ENCODE measurements at regions not wholly inside any gene's neighbourhood (a gene's known extent, or its start where the extent isn't known, plus 50 kb on each side); places are given as distances from the start of the nearest gene placed in this dataset.
"Not testable (repeated sequence)": the region's sequence is repeated elsewhere in the genome, so short reads cannot be mapped to it uniquely, and the experiment has no call there.

DNA sequence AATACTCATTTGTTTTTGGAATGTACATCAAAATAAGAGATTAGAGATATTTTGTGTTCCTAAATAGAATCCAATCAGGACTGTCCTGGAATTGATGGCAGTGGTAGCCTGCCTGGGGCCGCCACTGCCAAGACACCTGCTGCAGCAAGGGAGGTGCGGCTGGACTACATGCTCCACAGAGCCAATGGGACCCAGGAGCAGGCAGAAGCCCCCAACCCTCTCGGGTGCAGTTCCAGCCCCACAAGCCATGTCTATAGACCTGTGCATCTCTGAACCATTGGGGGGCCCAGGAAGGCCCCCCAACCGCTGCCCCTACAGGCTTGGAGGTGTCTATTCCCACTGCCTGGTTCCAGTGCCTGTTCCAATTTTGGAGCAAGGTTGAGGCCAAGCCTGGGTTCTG, 1524.3 kb downstream of the PCDH18 start:
- H3K9me3 Mint-ChIP-seq: peaks cover 5% of the 10 kb centered on the region
- H3K4me1 Mint-ChIP-seq: no peaks in the 10 kb centered on the region
- DNase-seq (ENCODE audit: low spot score in 2 of 2) (no peak), ATAC-seq (no peak)
- H3K36me3 Mint-ChIP-seq: no peaks in the 10 kb centered on the region
- H3K27ac Mint-ChIP-seq: no peak overlapping the region
- H3K4me3 Mint-ChIP-seq: no peak overlapping the region

- ATAC-seq: no peak
- no peak for DNase-seq (ENCODE audit: low spot score in 2 of 2)
- Mint-ChIP-seq H3K9me3 (peaks cover 24% of the 10 kb centered on the region), H3K36me3 (no peaks in the 10 kb centered on the region), H3K27ac (no peak overlapping the region), H3K4me1 (no peaks in the 10 kb centered on the region), H3K4me3 (no peak overlapping the region)
Observed at GRCh38 chr4:136002316-136002715, 1530.0 kb downstream of the PCDH18 start.

GRCh38 chr4:136001791-136002190, 1530.5 kb downstream of the PCDH18 start:
- no peaks in the 10 kb centered on the region for H3K36me3 Mint-ChIP-seq
- H3K9me3 Mint-ChIP-seq: peaks cover 24% of the 10 kb centered on the region
- no peaks in the 10 kb centered on the region for H3K4me1 Mint-ChIP-seq
- H3K4me3 Mint-ChIP-seq: no peak overlapping the region
- DNase-seq (ENCODE audit: low spot score in 2 of 2) (no peak), ATAC-seq (no peak)
- no peak overlapping the region for H3K27ac Mint-ChIP-seq

DNA sequence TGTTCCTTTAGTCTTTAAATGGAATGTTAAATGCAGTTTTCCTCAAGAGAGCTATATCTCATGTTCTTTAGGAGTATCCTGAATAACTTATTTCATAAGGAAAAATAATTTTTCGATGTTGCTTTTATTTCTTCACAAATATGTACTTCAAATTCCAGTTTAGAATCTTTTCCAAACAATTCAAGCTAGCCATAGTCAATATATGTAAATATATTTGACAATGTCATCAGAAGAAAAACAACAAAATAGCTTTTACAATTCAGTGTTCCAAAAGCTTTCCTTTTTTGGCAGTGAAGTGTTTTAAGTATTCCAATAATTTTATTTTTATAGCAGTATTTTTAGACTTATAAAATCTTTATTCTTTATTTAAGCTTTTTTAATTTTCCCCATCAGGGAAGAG, 1532.0 kb downstream of the PCDH18 start:
- H3K36me3 Mint-ChIP-seq: no peaks in the 10 kb centered on the region
- DNase-seq (ENCODE audit: low spot score in 2 of 2) (no peak), ATAC-seq (no peak)
- no peak overlapping the region for H3K27ac Mint-ChIP-seq
- no peak overlapping the region for H3K4me3 Mint-ChIP-seq
- H3K4me1 Mint-ChIP-seq: no peaks in the 10 kb centered on the region
- peaks cover 26% of the 10 kb centered on the region for H3K9me3 Mint-ChIP-seq

- Mint-ChIP-seq H3K27ac (no peak overlapping the region), H3K4me3 (no peak overlapping the region), H3K36me3 (no peaks in the 10 kb centered on the region), H3K4me1 (no peaks in the 10 kb centered on the region), H3K9me3 (peaks cover 20% of the 10 kb centered on the region)
- ATAC-seq: no peak
- no peak for DNase-seq (ENCODE audit: low spot score in 2 of 2)
Observed at GRCh38 chr4:135994360-135994759, 1537.9 kb downstream of the PCDH18 start.

DNA sequence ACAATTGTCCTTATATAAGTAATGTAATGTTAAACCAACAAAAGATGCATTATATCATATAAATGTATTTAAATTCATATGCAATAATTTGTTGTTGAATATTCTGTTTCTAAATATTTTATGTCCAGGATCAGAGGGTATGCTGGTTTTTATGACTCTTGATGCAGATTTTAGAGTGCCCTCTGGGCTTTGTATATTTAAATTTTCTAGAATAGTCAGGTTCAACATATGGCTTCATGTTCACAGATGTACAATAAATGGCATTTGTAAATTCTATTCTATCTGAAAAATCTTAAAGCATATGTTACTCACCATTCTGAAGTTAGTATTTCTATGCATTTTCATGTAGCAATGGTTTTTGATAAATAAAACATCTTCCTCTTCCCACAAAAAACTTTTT, 1555.4 kb downstream of the PCDH18 start:
- ATAC-seq (no peak), DNase-seq (ENCODE audit: low spot score in 2 of 2) (no peak)
- no peaks in the 10 kb centered on the region for H3K36me3 Mint-ChIP-seq
- no peak overlapping the region for H3K4me3 Mint-ChIP-seq
- H3K4me1 Mint-ChIP-seq: no peaks in the 10 kb centered on the region
- H3K27ac Mint-ChIP-seq: no peak overlapping the region
- H3K9me3 Mint-ChIP-seq: no peaks in the 10 kb centered on the region

GRCh38 chr4:135966936-135967335, 1565.4 kb downstream of the PCDH18 start:
- Mint-ChIP-seq H3K4me3 (no peak overlapping the region), H3K4me1 (no peaks in the 10 kb centered on the region), H3K27ac (no peak overlapping the region), H3K9me3 (peaks cover 11% of the 10 kb centered on the region), H3K36me3 (no peaks in the 10 kb centered on the region)
- no peak for DNase-seq (ENCODE audit: low spot score in 2 of 2)
- no peak for ATAC-seq

DNA sequence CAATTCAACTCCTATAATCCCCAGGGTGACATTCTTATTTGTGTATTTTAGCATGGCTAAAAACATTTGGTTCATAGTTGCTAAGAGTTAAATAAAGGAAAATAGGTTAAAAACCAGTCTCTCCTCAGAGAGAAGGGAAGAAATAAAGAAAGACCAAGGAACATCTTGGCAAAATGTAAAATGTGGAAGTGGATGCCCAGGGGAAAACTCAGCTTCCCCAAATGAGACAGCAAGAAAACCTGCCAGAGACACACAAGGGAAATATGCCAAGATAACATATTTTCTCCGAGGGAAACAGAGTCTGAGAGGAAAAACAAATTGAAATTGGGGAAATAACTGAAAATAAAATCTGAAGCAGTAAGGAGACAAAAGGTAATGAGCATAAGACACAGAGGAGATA, 1569.3 kb downstream of the PCDH18 start:
- H3K27ac Mint-ChIP-seq: no peak overlapping the region
- no peak overlapping the region for H3K4me3 Mint-ChIP-seq
- peaks cover 11% of the 10 kb centered on the region for H3K9me3 Mint-ChIP-seq

GRCh38 chr4:135949931-135950330, 1582.4 kb downstream of the PCDH18 start:
- H3K4me3 Mint-ChIP-seq: no peak overlapping the region
- H3K36me3 Mint-ChIP-seq: no peaks in the 10 kb centered on the region
- no peak overlapping the region for H3K27ac Mint-ChIP-seq
- peaks cover 4% of the 10 kb centered on the region for H3K9me3 Mint-ChIP-seq
- H3K4me1 Mint-ChIP-seq: no peaks in the 10 kb centered on the region
- no peak for DNase-seq (ENCODE audit: low spot score in 2 of 2)
- no peak for ATAC-seq

More for the DNA sequence above, 1569.3 kb downstream of the PCDH18 start:
- Mint-ChIP-seq H3K4me1 (no peaks in the 10 kb centered on the region), H3K36me3 (no peaks in the 10 kb centered on the region)
- ATAC-seq: no peak
- no peak for DNase-seq (ENCODE audit: low spot score in 2 of 2)

DNA sequence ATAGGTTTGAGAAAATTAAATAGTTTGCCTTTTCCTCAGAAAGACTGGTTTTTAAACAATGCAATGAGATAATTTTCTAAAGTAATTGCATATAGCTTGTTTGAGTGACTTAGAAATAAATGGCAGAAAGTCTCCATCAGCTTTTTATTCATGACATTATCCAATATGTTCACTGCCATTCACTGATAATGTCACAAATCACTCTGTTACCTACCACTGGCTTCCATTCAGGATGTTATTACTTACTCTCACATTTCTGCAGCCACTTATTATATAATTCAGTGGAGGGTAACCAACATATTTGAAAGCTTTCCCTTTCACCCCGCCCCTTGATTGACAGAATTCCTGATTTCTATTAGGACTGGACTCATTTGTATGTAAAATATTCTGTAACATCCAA, 1583.5 kb downstream of the PCDH18 start:
- no peak for ATAC-seq
- DNase-seq (ENCODE audit: low spot score in 2 of 2): no peak
- Mint-ChIP-seq H3K4me3 (no peak overlapping the region), H3K4me1 (no peaks in the 10 kb centered on the region), H3K9me3 (peaks cover 4% of the 10 kb centered on the region), H3K27ac (no peak overlapping the region), H3K36me3 (no peaks in the 10 kb centered on the region)

DNA sequence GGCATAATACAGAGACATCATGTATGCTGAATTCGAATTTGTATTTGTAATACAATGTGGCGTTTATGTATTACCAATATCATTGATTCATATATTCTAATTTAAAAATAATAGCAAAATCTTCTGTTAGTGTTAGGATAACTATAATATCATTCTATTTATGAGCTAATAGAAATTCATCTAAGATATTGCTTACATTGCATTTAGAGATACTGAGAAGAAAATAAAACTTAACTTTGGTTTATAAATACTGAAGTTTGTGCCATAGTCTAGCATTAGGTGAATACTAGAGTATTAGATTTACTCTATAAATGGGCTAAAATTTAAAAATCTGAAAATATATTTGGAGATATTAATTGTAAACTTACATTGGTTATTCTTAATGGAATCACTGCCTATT, 1590.6 kb downstream of the PCDH18 start:
- Mint-ChIP-seq H3K36me3 (no peaks in the 10 kb centered on the region), H3K27ac (no peak overlapping the region), H3K4me3 (no peak overlapping the region), H3K4me1 (no peaks in the 10 kb centered on the region), H3K9me3 (peaks cover 5% of the 10 kb centered on the region)
- no peak for DNase-seq (ENCODE audit: low spot score in 2 of 2)
- ATAC-seq: no peak

DNA sequence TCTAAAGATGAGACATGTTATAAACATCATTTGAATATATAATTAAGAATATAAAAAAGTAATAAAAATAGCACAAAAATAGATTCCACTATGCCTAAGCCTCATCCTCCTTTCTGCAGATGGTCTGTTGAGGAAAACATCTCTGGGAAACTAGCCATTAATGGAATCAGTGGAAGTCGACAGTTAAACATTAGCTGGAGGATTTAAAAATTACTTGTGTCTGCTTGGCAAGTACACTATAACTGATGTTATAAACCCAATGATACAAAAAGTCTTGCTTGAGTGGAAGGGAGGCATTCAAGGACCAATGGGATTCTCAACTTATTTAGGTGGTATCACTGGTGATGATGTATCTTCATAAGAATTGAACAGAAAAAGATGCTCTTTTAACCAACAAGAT, 1598.3 kb downstream of the PCDH18 start:
- no peak for ATAC-seq
- Mint-ChIP-seq H3K4me3 (no peak overlapping the region), H3K36me3 (no peaks in the 10 kb centered on the region), H3K9me3 (peaks cover 17% of the 10 kb centered on the region), H3K4me1 (no peaks in the 10 kb centered on the region), H3K27ac (no peak overlapping the region)
- DNase-seq (ENCODE audit: low spot score in 2 of 2): no peak

DNA sequence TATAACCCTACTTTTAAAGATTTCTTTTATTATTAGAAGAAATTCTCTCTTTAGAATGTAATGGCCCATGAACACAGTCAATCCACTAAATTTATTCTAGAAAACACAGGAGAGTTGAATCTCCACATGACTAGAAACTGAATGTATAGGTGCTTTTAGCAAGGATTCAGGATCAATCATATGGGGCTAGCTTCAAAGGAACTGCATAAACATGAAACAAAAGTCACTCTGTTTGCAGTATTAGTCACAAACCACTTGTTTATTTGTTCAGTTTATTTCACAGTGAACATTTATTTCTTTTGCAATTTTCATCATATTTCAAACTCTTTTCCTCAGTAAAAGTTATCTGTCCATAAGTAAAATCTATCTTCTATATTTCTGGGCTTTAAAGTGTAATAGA, 1604.6 kb downstream of the PCDH18 start:
- ATAC-seq (no peak), DNase-seq (ENCODE audit: low spot score in 2 of 2) (no peak)
- H3K9me3 Mint-ChIP-seq: peaks cover 15% of the 10 kb centered on the region
- no peak overlapping the region for H3K27ac Mint-ChIP-seq
- no peaks in the 10 kb centered on the region for H3K4me1 Mint-ChIP-seq
- H3K36me3 Mint-ChIP-seq: no peaks in the 10 kb centered on the region
- H3K4me3 Mint-ChIP-seq: no peak overlapping the region

DNA sequence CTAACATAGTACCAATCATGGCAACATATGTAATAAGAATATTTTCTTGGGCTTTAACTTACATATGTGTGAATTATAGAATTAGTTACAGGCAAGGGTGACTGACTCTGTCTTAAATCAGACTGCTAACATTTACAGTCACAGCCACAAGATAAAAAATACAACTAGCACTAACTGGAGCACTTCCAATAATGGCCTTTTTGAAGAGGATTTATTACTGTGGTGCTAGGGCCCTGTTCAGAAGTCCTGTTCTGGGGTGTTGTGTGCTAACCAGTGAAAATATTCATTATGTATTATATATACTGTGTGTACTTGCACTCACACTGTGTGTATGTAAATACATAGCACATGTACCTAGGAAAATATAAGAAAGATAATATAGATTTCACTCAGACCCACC, 1611.2 kb downstream of the PCDH18 start:
- ATAC-seq: no peak
- Mint-ChIP-seq H3K27ac (no peak overlapping the region), H3K36me3 (no peaks in the 10 kb centered on the region), H3K4me1 (no peaks in the 10 kb centered on the region), H3K4me3 (no peak overlapping the region), H3K9me3 (peaks cover 11% of the 10 kb centered on the region)
- DNase-seq (ENCODE audit: low spot score in 2 of 2): no peak

GRCh38 chr4:135917011-135917410, 1615.3 kb downstream of the PCDH18 start:
- Mint-ChIP-seq H3K9me3 (peaks cover 5% of the 10 kb centered on the region), H3K27ac (no peak overlapping the region), H3K36me3 (no peaks in the 10 kb centered on the region), H3K4me1 (no peaks in the 10 kb centered on the region), H3K4me3 (no peak overlapping the region)
- no peak for ATAC-seq
- no peak for DNase-seq (ENCODE audit: low spot score in 2 of 2)

GRCh38 chr4:135900956-135901355, 1631.3 kb downstream of the PCDH18 start:
- peaks cover 32% of the 10 kb centered on the region for H3K9me3 Mint-ChIP-seq
- H3K36me3 Mint-ChIP-seq: no peaks in the 10 kb centered on the region
- DNase-seq (ENCODE audit: low spot score in 2 of 2): no peak
- no peak overlapping the region for H3K4me3 Mint-ChIP-seq
- ATAC-seq: no peak
- H3K27ac Mint-ChIP-seq: no peak overlapping the region
- no peaks in the 10 kb centered on the region for H3K4me1 Mint-ChIP-seq

DNA sequence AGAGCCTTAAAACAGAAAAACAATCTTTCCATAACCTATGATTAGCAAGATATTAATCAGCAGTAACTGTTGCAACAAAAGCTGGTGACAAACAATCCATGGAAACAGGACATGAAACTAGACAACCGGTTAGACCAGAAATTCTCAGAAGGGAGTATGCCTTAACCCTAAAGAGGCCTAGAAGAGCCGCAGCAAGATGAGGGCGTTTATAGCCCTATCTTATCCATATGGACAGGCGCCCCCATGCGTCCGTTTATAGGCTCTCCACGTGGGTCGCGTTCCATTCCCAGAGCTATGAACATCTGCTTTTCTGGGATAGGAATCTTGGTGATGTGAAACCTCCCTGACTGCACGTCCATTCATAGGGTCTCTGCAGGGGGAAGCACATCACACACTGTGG, 1662.7 kb upstream of the PABPC4L start:
- H3K9me3 Mint-ChIP-seq: peaks cover 11% of the 10 kb centered on the region
- not testable (repeated sequence) for H3K4me3 Mint-ChIP-seq; DNase-seq (ENCODE audit: low spot score in 2 of 2); H3K36me3 Mint-ChIP-seq; ATAC-seq; H3K27ac Mint-ChIP-seq; H3K4me1 Mint-ChIP-seq

Measured in stimulated activated effector memory CD8-positive, alpha-beta T cell treated with anti-CD3 and anti-CD28 coated beads, Interleukin-12 subunit alpha, Interleukin-12 subunit beta, amount 100 ng/mL, for 72 hours (primary cell).